HepG2 (cell line): ENCODE measurements at regions not wholly inside any gene's neighbourhood (a gene's known extent, or its start where the extent isn't known, plus 50 kb on each side); places are given as distances from the start of the nearest gene placed in this dataset.
"Not testable (repeated sequence)": the region's sequence is repeated elsewhere in the genome, so short reads cannot be mapped to it uniquely, and the experiment has no call there.

Experiments used
- ATAC-seq: fragments of 200-7000 bp; cut with Tn5 transposase; 3 replicates; pipeline ENCODE4 v1.9.1; 2020; ENCODE audit warnings: mild to moderate bottlenecking, moderate library complexity
- BruUV-seq: library from RNA; stranded (reverse); fragments of 400-500 nt; replicated peaks from 2 replicates; lab custom pipeline; 2021; lab: Mats Ljungman, UMichigan
- CTCF ChIA-PET: fragments of 300-600 bp; formaldehyde crosslinking; extraction: SDS; loops from one replicate; lab custom pipeline; 2021; ENCODE audit warnings: low total read pairs, inconsistent platforms, low intra/inter-chr PET ratio; lab: Yijun Ruan, JAX
- POLR2A ChIA-PET: fragments of 350-600 bp; sonication (Branson Sonifier 250); formaldehyde crosslinking; loops from one replicate; lab custom pipeline; 2020; ENCODE audit warnings: antibody characterized with exemption, inconsistent platforms; lab: Yijun Ruan, JAX
- DNase-seq: peaks from one replicate; pipeline ENCODE4 v3.0.0-alpha.2; 2015; ENCODE audit warnings: low spot score
- FAIRE-seq: peaks from 3 replicates; lab custom pipeline; 2011; peaks lifted over from hg19 to GRCh38; lab: Jason Lieb, UNC
- H2AFZ ChIP-seq: one replicate; pipeline ENCODE4 v1.6.1; 2011; ENCODE audit warnings: low read length, inconsistent platforms
- H3K27ac ChIP-seq: fragments of 300-600 bp; 3 replicates; pipeline ENCODE4 v1.8.0; 2011; ENCODE audit warnings: mixed run types, mild to moderate bottlenecking, mixed read lengths, low read length, inconsistent platforms; ENCODE audit not compliant: insufficient read depth; ENCODE audit errors: extremely low read length
- H3K27me3 ChIP-seq, 2 experiments: fragments of 200-600 bp in 1 of 2; 2 replicates in 1 of 2; 3 replicates in 1 of 2; pipeline versions ENCODE4 v1.6.0 to v1.8.0; 2011; ENCODE audit warnings: low read length in 2 of 2, mild to moderate bottlenecking in 2 of 2, moderate library complexity in 2 of 2, inconsistent platforms in 1 of 2; ENCODE audit not compliant: insufficient read depth in 2 of 2, control insufficient read depth in 1 of 2
- H3K36me3 ChIP-seq, 2 experiments: fragments of 200-600 bp in 1 of 2; replicated peaks in 1 of 2; 2 replicates in 1 of 2; 3 replicates in 1 of 2; pipeline versions ENCODE4 v1.5.1 to v1.8.0; 2011; ENCODE audit warnings: low read length in 2 of 2, inconsistent platforms in 1 of 2; ENCODE audit not compliant: insufficient read depth in 2 of 2, control insufficient read depth in 1 of 2
- H3K4me1 ChIP-seq: 2 replicates; pipeline ENCODE4 v1.5.1; 2012; ENCODE audit warnings: low read length, inconsistent platforms; ENCODE audit not compliant: insufficient read depth
- H3K4me2 ChIP-seq: 2 replicates; pipeline ENCODE4 v1.6.0; 2011; ENCODE audit warnings: low read depth, low read length, inconsistent platforms
- H3K4me3 ChIP-seq, 3 experiments: fragments of 200-600 bp in 1 of 3; sonication (generic), shearing (Covaris generic) in 1 of 3; replicated peaks in 1 of 3; 2 replicates each; pipeline ENCODE4 v1.5.1; 2011 to 2016; ENCODE audit warnings: low read length in 3 of 3, inconsistent platforms in 2 of 3, low read depth in 2 of 3, mild to moderate bottlenecking in 2 of 3, control low read depth in 1 of 3, mixed read lengths in 1 of 3; ENCODE audit not compliant: insufficient read depth in 1 of 3
- H3K79me2 ChIP-seq: one replicate; pipeline ENCODE4 v1.6.1; 2011; ENCODE audit warnings: low read length, inconsistent platforms; ENCODE audit not compliant: insufficient read depth
- H3K9ac ChIP-seq: 2 replicates; pipeline ENCODE4 v1.6.0; 2011; ENCODE audit warnings: mild to moderate bottlenecking, low read depth, low read length, inconsistent platforms; ENCODE audit not compliant: insufficient read depth
- H3K9me3 ChIP-seq: 2 replicates; pipeline ENCODE4 v1.5.1; 2012; ENCODE audit warnings: mild to moderate bottlenecking, low read length
- H4K20me1 ChIP-seq: 2 replicates; pipeline ENCODE4 v1.6.0; 2011; ENCODE audit warnings: inconsistent platforms, mild to moderate bottlenecking, low read length, moderate library complexity; ENCODE audit not compliant: insufficient read depth
- BORCS8-MEF2B ChIP-seq: sonication (generic); formaldehyde crosslinking; IDR thresholded peaks from 2 replicates; pipeline ENCODE4 v1.8.0; 2022; ENCODE audit warnings: mild to moderate bottlenecking, missing genetic modification reagents
- CBX2 ChIP-seq, 2 experiments: fragments of 200-600 bp in 1 of 2; sonication (generic); formaldehyde crosslinking in 1 of 2; IDR thresholded peaks; 2 replicates each; pipeline versions ENCODE4 v1.7.0 to v1.8.1; 2018 to 2022; ENCODE audit warnings: low read depth in 2 of 2, low read length in 1 of 2, mild to moderate bottlenecking in 1 of 2, missing genetic modification reagents in 1 of 2
- CEBPB ChIP-seq: IDR thresholded peaks from 2 replicates; pipeline ENCODE4 v1.6.1; 2011; ENCODE audit warnings: low read depth, low read length, improper control_type of control experiment, borderline replicate concordance
- CEBPZ ChIP-seq: IDR thresholded peaks from 2 replicates; pipeline ENCODE4 v1.6.1; 2012; ENCODE audit warnings: low read length, improper control_type of control experiment
- DR1 ChIP-seq: sonication (generic); formaldehyde crosslinking; IDR thresholded peaks from 2 replicates; pipeline ENCODE4 v1.8.0; 2021; ENCODE audit warnings: mild to moderate bottlenecking, missing genetic modification reagents, inconsistent platforms
- FUBP1 ChIP-seq: sonication (generic); formaldehyde crosslinking; IDR thresholded peaks from 2 replicates; pipeline ENCODE4 v1.5.1; 2020; ENCODE audit warnings: missing genetic modification reagents, mild to moderate bottlenecking, borderline replicate concordance
- SRY ChIP-seq: sonication (generic); formaldehyde crosslinking; IDR thresholded peaks from 2 replicates; pipeline ENCODE4 v1.8.0; 2022; ENCODE audit warnings: mild to moderate bottlenecking, missing genetic modification reagents
- ZMYM2 ChIP-seq: sonication (generic); formaldehyde crosslinking; IDR thresholded peaks from 2 replicates; pipeline ENCODE4 v1.8.0; 2022; ENCODE audit warnings: mild to moderate bottlenecking, missing genetic modification reagents
- ZNF720 ChIP-seq: sonication (generic); formaldehyde crosslinking; IDR thresholded peaks from 2 replicates; pipeline ENCODE4 v1.4.0; 2020; ENCODE audit warnings: missing genetic modification reagents
- ZNF776 ChIP-seq: sonication (generic); formaldehyde crosslinking; IDR thresholded peaks from 2 replicates; pipeline ENCODE4 v1.4.0; 2020; ENCODE audit warnings: mild to moderate bottlenecking, missing genetic modification reagents
- WGBS: methylation state at CpG from one replicate; pipeline ENCODE4 v1.1.6; 2017; ENCODE audit warnings: low lambda C conversion rate; 5-methylcytosine and 5-hydroxymethylcytosine counted together
- in situ Hi-C: cut with HindIII; loops from 2 replicates; pipeline ENCODE4 v1.10.0; 2017; ENCODE audit warnings: low pct_unique_long_range_greater_than_20kb; ENCODE audit not compliant: extremely low pct_ligation_motif_present
- intact Hi-C: fragments of 100-400 bp; cut with micrococcal nuclease; formaldehyde crosslinking; loops from one replicate; pipeline ENCODE4 v1.10.0; 2022; ENCODE audit not compliant: unreplicated experiment

DNA sequence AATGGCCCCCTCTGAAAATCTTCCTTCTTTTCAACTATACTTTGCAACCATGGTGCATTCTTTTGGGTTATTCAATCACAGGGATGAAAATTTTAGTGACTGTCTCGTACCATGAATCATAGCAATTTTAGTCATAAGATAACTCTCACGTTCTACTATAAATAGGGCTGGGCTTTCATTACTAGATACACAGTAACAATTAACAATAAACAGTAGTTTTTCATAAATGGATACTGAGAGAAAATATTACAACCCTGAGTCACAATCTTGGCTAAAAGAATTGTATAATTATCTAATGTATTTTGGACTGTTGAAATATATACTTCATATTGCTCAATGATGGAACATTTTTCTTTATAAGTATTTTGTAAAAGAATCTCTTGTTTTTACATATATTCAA lies 96.1 kb downstream of the TEX35 start (continued):
- TF ChIP-seq FUBP1 (CRISPR knock-in tag): no peak

- TF ChIP-seq CEBPB: 0 out of 2 replicates have a peak, but pooled peaks have one; percentile 25
- ATAC-seq, H3K9ac ChIP-seq, H3K4me2 ChIP-seq, H4K20me1 ChIP-seq, H3K27ac ChIP-seq, H3K4me1 ChIP-seq, DNase-seq, POLR2A ChIA-PET, H3K79me2 ChIP-seq, intact Hi-C loops, in situ Hi-C loops, FAIRE-seq, H3K9me3 ChIP-seq, H3K4me3 ChIP-seq, BruUV-seq, CTCF ChIA-PET, H2AFZ ChIP-seq, H3K27me3 ChIP-seq, H3K36me3 ChIP-seq: not testable (repeated sequence)
- 60% methylated on average over 9 of the region's 10 CpGs for WGBS
Measured at GRCh38 chr1:178610690-178611410, 97.9 kb downstream of the TEX35 start.

DNA sequence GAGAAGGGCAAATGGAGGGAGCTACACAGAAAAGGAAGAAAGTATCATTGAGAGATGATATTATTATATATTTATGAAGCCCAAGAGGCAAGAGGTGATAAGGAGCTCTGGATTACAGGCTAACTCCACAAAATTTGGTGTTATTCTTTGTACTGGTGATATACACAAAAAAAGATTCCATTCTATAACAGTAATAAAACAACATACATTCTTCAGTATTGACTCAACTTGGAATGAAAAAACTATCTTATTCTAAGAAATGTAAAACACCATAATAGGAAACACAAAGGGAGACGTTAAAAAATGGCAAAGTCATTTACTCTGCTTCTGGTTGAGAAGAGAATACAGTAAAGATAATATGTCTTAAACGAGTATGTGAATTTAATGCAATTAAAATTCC lies 99.4 kb downstream of the TEX35 start:
- H3K4me1 ChIP-seq: no peaks in the 10 kb centered on the region; the same call in 1 of the 2 replicates
- no peaks in the 10 kb centered on the region for H3K27me3 ChIP-seq
- ATAC-seq (no peak), DNase-seq (no peak), FAIRE-seq (no peak)
- no peak overlapping the region for H3K27ac ChIP-seq
- no peaks in the 10 kb centered on the region for H3K36me3 ChIP-seq
- H3K79me2 ChIP-seq: no peaks in the 10 kb centered on the region
- POLR2A ChIA-PET: interaction anchor here (1.0 kb wide), 1 partner anchor 9 kb away, joined by 3 read pairs; no protein-coding TSS in a partner anchor
- no TSS peak for BruUV-seq
- no peak overlapping the region for H3K4me2 ChIP-seq
- 42% methylated on average over 2 of the region's 2 CpGs for WGBS
- in situ Hi-C loops: no loop called here
- no peaks in the 10 kb centered on the region for H3K9me3 ChIP-seq
- no peak overlapping the region for H3K9ac ChIP-seq
- CTCF ChIA-PET: no interaction called here
- H4K20me1 ChIP-seq: no peaks in the 10 kb centered on the region
- intact Hi-C loops: no loop called here
- no peak overlapping the region for H3K4me3 ChIP-seq
- H2AFZ ChIP-seq: no peak overlapping the region
- TF ChIP-seq ZNF776 (CRISPR knock-in tag): no peak
- TF ChIP-seq CEBPZ: no peak
- no peak for TF ChIP-seq DR1 (CRISPR knock-in tag)
- TF ChIP-seq ZMYM2 (CRISPR knock-in tag): no peak
- no peak for TF ChIP-seq ZNF720 (CRISPR knock-in tag)
- no peak for TF ChIP-seq SRY (CRISPR knock-in tag)
- no peak for TF ChIP-seq CBX2 (IDR thresholded peaks at IDR 0.05; ENCODE audit: low read depth, low read length)
- TF ChIP-seq CBX2 (CRISPR knock-in tag; IDR thresholded peaks at IDR 0.05; ENCODE audit: low read depth): no peak
- no peak for TF ChIP-seq BORCS8-MEF2B (CRISPR knock-in tag)
